ENCODE measurements at regions not wholly inside any gene's neighbourhood (a gene's known extent, or its start where the extent isn't known, plus 50 kb on each side); places are given as distances from the start of the nearest gene placed in this dataset.

DNA sequence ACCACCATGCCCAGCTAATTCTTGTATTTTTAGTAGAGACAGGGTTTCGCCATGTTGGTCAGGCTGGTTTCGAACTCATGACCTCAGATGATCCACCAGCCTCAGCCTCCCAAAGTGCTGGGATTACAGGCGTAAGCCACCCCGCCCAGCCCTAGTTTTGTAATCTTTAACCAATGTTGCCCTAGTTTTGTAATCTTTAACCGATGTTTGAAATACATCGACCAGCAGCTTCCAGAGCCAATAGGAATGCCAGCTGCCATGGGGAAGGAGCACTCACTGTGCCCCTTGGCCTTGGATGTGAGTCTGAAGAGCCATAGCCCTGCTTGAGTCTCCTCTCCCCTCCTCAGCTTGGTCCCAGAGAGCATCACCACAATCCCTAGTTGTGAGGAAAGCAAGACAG lies 209.3 kb upstream of the RGS6 start:
- DNase-seq: no peak

DNA sequence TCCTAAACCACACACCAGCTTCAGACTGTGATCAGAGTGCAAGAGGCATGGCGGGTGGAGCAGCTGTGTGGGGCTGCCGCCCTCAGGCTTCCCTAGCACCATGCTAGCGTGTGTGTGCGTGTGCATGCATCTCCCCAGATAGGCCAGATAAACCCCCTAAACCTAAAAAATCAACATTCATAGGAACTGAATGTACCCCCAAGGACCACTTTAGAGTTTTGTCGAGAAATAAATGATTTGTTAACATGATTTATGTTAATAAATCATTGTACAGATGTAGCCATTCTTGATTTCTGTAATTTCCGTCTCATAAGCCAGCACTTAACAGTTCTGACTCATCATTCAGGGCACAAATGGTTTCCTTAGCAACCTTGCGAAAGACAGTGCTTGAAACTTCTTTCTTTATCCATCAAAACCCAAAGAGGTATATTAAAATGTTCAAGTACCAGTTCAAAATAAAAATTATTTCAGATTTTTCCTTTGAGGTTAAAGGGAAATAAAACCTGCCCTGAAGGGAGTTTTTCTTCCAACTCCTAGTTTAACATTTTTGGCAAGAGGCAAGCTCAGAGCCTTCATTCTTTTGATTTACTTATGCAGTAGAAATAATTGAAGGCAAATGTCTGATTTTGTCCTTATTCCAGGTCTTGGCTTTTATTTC lies 206.2 kb upstream of the RGS6 start:
- DNase-seq: no peak

DNA sequence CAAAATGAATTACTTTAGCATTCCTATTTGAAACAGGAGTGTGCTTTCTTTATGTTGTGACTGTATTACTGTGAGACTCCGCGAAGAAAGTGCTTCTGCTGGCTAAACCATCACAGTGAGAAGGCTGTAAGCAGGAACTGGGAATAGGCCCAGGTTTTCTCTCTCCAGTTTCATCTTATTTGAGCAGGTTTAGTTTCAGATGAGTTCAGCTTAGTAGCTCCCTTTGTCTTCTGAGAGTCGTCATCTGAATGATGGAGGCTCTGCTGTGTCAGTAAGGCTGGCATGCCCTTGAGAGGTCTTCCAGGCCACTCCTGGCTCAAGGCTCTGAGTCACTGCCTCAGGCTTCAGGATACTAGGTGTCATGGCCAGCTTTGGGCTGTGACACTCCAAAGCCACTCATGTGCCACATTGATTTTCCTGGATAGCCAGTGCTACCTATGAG lies 205.6 kb upstream of the RGS6 start:
- DNase-seq: no peak

DNA sequence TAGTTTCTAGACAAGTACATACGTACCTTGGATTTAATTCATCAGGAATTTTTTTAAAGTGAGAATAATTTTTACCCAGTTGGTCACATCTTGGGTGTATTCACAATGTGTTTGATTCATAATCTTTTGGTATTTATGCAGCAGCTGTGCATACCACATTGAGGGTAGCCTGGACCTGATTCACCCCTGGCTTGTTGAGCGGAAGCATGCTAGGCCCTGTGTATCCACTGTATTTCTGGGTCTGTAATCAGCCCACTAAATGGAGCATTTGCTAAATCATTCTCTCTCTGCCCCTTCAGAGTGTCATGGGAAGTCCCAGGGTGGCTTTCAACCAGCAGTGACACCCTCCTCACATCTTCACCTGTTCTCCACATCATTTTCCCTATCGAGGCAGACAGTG lies 203.8 kb upstream of the RGS6 start:
- DNase-seq: no peak

DNA sequence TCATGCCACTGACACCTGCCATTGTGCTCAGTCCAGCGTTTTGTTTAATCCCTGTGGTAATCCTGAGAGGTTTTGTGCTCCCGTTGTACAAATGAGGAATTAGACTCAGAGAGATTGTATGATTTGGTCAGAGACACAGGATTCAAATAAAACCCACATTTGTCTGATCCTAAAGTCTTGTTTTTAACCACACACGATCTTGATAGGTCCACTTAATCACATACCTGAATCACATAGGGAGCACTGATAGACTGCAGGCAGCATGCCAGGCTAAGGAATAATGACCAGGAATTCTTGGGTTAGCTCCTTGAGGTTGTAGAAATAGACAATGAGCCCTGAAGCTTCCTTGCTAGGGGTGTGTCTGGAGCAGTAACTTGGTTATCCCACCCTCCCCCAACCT lies 202.6 kb upstream of the RGS6 start:
- no peak for DNase-seq

DNA sequence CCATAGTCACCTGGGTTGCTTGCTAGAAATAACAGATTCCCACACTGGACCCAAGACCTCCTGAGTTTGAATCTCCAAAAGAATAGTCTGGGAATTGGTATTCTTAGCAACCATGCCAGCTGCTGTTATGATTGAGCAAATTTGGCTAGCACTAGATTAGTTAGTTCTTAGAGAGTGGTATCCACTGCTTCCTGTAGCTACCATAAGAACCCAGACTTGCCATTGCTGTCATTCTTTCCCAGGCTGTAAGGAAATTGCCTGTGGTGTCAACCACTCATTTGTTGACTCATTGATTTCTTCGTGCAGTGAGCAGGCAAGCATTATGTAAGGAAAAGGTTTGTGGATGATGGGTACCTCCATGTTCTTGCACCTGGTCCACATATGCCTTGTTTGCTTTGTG lies 201.8 kb upstream of the RGS6 start:
- DNase-seq: no peak

DNA sequence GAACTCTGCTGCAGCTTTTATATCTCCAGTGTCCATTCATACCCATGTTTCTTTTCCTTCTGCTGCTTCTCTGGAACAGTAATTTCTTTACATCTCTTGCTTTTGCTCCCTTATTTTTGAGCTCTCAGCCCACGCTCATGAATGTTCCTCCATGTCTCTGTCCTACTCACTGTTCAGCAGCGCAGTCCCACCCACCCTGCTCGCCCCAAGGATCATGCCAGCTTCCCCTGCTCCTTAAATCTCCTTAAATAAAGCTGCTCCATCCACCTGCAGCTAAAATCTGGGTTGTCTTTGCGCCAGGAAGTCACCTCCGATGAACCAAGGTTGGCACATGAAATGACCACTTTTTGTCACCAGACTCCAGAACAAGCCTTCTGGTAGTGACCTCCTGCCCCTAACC lies 201.1 kb upstream of the RGS6 start:
- DNase-seq: no peak

DNA sequence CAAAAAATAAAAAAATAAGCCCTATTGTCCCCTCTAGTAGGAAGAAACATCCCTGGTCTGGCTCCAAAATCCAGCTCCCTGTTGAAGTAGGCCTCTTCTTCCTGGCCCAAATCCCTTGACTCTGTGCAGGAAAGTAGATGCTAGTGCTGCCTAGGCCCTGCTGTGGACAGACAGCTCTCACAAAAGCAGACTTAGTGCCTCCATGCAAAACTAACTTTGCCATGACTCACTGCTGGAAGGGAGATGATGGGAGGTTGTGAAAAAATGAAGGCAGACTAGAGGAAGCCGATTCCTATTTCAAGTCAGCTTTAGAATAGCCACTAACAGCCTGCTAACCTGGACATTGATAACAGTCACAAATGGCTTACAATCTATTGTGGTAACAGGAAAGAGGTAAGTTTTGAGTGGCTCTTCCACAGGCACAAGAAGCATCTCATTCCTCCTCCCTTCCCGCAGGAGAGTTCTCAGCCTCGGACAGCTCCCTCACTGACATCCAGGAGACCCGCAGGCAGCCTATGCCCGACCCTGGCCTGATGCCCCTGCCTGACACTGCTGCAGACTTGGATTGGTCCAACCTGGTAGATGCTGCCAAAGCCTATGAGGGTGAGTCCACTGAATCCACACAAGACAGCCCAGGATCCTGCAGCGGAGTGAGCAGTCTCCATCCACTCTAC lies 198.9 kb upstream of the RGS6 start:
- DNase-seq: no peak

DNA sequence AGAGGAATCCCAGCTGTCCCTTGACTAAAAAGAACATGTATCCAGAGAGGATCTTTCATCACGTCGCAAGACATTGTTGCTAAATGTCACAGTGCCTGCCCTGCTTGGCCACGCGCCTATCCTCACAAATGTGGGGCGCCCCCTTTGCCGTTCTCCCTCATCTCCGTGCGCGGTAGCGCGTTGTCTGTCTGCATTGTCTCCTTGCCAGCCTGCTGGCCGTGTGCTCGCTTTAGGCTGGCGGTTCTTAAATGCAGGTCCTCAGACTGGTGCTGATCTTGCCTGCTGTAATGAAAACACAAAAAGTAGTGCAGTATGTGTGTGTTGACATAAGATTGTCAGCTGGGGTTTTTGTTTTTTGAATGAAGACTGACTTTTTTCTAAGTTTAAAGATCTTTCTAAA lies 198.2 kb upstream of the RGS6 start:
- no peak for DNase-seq

DNA sequence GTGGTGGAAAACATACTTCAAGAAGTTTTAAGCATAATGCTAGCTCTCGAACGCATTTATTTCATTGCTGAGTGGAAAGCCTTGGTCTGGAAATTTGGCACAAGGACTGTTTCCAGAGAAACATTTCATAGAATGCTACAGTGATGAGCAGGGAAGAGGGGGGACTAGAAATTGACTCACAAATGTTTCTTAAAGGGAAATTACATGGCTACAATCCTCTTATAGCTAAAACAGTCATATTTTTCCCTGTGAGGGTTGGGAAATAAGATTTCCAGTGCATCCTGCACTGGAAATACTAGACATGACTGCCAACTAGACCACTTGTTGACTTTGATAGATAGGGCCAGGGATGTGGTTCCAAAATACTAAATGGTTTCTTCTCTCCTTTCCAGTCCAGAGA lies 197.3 kb upstream of the RGS6 start:
- DNase-seq: no peak

DNA sequence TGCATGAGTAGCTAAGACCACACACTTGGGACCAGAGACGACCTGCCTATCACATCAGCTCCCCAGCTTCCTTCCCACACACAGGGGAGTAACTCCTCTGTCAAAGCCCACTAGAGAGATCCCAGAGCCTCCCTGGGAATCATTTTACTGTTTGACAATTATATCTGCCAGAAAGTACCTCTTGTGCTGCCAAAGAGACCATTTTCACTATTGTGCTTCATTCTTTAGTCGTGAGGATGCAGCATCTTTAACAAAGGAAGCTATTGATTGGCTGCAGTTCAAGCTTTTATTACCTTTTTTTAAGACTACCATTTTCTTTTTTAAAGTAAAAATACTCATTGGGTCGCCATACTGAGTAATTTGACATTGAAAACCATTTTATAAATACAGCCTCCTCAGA lies 194.5 kb upstream of the RGS6 start:
- DNase-seq: no peak

DNA sequence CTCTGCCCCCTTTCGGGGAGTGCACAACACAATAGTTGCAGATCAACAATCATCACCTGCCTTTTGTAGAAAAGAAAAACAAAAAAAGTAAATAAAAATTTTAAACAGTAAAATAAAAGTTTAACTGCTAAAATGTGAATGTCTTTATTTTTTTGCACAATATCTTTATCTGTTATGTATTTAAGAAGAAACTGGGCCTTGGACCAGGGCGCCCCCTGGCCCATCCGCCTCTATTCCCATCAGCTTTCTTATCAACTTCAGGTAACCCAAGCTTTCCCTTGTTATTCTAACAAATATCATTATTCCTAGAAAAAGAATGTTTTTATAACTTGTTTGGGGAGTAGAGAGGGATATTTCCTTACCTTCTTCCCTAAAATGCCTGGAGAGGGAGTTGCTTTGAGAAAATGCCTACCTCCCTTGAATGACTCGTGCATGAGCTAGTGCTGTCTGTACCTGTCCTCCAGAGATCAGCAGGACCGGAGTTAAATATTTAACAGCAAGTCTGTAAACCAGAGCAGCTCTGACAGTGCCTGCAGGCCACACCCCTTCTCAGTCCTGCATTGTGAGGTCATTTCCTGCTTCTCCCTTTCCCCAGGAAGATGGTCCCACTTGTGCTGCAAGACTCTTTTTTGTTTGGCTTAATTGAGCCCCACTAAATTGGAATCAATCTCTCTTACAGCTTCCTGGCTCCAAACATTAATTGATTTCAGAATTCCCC lies 192.8 kb upstream of the RGS6 start:
- no peak for DNase-seq

DNA sequence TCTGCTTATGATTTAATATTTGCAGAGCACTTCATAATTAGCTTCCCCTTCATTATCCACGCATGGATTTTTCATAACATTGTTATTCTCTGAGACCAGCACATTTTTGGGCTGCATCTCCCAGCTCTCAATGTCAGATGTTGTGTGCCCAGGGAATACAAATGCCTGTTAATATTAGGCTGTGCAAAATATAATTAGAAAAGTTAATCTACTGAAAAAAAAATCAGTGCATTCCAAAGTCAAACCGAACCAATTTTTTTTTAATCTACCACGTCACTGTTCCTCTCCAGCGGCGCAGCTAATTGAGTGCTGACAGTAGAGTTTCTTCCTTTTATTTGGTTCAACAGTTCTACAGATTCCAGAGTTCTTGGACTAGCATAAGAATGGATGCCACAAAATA lies 191.0 kb upstream of the RGS6 start:
- no peak for DNase-seq

DNA sequence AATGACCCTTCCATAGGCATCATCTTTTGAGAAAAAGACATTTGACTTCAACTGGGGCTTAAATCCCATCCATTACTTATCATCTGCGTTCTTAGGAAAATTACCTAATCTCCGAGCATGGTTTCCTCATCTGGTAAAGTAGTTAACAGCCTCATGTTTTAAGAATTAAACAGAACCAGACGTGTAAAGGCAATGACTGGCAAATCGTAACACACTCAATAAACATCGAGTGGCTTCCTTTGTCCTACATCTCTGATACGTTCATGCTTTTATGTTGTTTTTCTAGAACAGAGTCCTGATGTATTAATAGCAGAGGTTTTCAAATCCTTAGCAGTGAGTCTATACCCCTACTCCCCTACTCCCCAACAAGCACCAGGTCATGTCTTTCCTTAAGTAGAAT lies 189.7 kb upstream of the RGS6 start:
- DNase-seq: no peak

DNA sequence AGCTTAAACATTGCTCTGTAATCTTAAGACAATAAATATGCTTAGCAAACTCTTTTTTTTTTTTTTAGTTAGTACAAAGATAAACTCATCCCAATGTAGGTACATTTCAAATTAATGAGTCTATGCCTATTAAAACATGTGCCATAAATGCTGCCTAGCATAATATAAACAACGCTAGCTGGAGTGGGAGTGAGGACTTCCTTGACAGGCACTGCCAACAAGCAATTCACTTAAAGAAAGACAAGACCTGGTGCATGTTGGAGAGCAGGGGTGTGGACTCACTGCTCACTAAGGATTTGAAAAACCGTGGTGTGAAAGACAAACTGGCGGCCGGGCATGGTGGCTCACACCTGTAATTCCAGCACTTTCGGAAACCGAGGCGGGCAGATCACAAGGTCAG lies 187.2 kb upstream of the RGS6 start:
- DNase-seq: no peak

DNA sequence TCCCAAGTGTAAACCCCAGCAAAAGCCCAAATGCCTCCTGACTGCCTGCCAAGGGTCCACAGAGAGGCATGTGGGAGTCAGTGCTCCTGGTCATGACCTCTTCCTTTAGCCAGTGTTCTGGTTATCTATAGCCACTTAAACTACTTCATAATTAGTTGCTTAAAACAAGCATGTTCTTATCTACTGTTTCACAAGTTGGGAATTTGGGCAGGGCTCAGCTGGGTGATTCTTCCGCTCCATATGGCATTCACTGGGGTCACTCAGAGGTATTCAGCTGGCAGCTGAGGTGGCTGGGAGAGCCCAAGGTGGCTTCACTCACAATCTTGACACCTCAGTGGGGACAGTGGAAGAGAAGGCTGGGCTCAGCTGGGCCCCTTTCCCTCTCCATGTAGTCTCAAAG lies 184.0 kb upstream of the RGS6 start:
- DNase-seq: no peak

DNA sequence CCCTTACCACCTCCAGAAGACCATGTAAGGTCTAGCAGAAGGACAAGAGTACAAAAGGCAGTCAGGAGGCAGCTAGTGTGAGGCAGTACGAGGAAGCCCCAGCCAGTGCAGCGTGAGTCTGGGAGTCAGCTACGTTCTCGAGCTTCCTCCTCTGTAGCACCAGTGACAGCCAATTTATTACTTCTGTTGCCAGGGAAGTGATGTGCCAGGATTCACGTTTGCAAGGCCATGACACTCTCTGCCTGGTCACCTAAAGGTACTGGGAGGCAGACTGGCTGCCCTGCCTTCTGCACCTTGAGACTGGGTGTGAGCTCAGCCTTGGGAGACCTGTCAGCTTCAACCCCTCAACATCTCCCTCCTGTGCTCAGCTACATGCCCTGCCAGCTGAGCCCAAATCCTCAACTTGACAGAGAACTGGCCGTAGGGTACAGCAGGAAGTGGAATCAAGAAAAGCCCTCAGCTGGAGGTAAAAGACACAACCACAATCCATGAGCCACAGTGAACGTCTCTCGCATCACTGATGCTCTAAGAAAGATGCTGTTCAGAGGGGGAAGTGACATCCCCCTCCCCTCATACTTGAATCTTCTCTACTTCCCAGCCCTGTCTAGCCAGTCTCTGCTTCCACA lies 182.5 kb upstream of the RGS6 start:
- DNase-seq: no peak

DNA sequence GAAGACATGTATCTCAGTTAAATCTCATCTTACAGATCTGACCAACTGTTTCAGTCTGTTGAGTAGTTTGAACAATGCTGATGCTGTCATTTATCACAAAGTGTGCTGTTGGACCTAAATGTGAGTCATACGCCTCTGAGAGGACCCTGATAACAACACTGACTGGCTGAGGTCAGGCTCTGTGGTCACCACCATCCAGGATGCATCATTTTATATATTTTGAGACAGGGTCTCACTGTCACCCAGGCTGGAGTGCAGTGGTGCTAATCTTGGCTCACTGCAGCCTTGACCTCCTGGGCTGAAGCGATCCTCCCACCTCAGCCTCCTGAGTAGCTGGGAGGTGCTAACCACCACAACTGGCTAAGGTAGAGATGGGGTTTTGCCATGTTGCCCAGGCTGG lies 181.0 kb upstream of the RGS6 start:
- DNase-seq: no peak

DNA sequence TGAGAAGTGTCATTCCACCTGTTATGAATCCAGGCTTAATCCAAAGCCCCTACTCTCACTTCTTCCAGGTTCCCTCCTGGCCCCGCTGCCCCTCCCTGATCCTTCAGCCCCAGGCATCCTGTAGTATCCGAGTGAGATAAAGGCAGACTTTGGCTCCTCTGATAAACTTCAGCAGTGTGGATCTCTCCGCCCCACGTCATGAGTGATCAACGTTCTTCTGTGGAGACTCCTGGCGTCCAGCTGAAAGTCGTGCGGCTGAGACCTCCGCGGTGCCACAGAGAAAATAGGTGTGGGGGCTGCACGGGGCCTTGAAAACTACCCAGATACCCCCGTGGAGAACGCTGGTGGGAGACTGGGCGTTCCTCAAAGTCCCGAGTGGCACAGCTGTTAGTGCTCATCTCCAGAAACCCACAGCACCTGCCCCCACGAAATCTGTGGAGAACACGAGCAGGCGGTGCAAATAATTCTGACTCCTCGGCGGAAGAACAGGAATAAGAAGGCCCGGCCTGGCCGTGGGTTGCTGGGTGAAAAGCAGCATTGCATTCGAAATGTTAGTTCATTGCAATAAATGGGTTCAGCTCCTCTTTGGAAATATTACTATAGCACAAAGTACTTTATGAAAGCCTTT lies 180.0 kb upstream of the RGS6 start:
- no peak for DNase-seq

DNA sequence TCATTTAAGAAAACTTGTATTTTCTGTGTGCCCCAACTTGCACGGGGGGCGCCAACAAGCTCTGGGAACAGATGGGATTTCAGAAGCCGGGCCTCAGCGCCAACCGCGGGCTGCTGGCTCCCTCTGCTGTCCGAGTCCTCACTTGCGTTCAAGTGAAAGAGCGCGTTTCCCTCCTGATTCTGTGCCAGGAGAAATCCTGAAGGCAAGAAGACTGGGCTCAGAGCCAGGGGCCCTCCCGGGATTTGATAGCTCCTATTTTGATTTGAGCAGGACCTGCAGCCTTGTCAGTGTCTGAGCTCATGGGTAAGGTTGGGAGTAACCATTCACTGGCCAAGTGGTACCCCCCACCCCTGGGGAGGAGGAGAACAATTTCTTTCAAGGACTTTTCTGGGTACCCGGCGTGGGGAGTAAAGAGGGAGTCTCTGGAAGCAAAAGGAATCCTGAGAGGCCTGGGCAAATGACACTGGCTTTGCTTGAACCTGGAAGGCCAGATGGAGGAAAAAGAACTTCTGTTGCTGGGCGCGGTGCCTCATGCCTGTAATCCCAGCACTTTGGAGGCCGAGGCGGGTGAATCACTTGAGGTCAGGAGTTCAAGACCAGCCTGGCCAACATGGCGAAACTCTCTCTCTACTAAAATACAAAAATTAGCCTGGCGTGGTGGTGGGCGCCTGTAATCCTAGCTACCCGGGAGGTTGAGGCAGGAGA lies 179.0 kb upstream of the RGS6 start:
- DNase-seq: peak; percentile 58

DNA sequence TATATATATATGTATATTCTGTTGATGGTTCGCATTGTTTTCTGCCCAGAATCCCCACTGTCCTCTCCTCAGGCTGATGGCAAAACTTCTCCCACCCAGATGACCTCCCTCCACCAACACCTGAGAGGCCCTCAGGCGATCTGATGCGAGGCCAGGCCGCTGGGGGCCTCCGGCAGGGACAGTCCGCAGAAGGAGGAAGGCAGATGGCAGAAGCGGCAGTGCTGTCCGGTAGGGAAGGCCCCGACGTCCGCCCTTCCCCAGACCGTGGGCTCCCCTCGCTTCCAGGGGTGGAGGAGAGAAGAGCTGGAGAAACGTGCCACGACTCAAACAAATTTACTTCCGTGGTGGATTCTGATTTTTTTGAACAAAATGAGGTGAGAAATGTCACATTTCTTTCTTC lies 178.3 kb upstream of the RGS6 start:
- DNase-seq: no peak

DNA sequence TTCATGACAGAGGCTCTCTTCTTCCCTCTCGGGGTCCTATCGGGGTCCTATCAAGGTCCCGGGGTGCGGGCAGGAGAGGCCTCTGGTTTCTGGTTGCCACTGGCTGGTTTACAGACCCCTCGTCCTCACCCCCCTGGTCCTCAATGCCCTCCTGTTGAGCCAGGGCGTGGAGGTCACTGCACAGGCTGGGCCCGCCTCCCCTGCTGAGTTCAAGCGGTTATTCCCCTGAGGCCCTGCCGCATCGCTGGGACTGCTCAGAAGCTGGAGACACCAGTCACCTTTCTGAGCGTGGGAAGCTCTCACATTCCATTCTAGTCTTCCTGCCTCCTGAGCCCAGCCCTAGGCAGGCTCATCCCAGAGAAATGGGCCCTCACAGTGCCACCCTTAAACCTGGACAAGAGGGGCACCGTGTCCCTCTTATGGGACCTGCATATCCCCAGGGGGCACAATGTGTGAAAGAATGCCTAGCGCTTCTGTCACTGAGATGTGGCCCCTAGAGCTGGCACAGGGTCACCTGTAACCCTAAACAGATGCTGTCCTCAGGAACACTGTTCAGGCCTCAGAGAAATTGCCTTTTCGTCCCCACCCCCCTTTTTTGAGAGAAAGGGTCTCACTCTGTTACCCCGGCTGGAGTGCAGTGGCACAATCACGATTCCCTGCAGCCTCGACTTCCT lies 177.7 kb upstream of the RGS6 start:
- no peak for DNase-seq
